GM23248 (cell line): ENCODE measurements at regions not wholly inside any gene's neighbourhood (a gene's known extent, or its start where the extent isn't known, plus 50 kb on each side); places are given as distances from the start of the nearest gene placed in this dataset.

Experiments used
- EZH2 ChIP-seq: fragments of 200-600 bp; sonication (generic); IDR thresholded peaks from 2 replicates; pipeline ENCODE4 v1.6.1; 2018; ENCODE audit warnings: antibody characterized with exemption, mild to moderate bottlenecking; ENCODE audit not compliant: insufficient read depth, poor library complexity, severe bottlenecking
- EZH2phosphoT487 ChIP-seq: fragments of 200-600 bp; sonication (generic); IDR thresholded peaks from 2 replicates; pipeline ENCODE4 v1.6.1; 2018; ENCODE audit warnings: antibody characterized with exemption, moderate library complexity, mild to moderate bottlenecking, low read depth; ENCODE audit not compliant: insufficient read depth

DNA sequence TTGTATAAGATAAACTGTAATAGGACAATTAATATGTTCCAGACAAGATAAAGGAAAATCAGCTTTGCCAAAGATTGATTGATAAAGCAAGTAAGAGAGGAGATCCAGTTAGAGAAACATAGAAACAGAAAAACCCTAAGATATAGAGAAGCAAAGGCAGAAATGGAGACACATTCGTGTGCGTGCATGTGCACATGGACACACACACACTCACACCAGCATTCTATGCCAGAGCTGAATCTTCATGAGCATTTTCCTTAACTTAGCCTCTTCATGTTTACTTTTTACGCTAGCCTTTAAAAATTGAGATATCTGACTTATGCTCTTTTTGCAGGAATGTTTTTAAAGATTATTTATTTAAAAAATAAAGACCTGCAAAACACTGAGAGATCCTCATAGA lies 168.5 kb upstream of the ATP2B1 start:
- TF ChIP-seq EZH2 (no peak), EZH2phosphoT487 (no peak)
